ENCODE measurements at regions not wholly inside any gene's neighbourhood (a gene's known extent, or its start where the extent isn't known, plus 50 kb on each side); places are given as distances from the start of the nearest gene placed in this dataset.

DNA sequence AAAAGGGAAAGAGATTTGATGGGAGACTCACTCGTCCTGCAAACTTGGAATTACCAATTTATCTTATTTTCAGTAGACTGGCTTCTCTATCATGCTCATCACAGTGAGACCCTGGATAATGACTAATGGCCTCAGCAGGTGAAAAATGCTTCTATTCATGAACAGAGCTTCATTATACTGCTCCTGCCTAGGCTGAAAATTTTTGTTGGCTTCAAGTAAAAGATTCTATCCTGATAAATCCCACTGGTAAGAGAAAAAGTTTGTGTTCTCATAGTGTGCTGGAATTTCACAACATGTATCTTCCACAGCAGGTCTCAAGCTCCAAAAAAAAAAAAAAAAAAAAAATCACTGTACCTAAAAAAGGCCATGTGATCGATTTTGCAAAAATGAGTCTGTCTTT, 329.3 kb upstream of the FZD8 start:
- no TSS peak for BruUV-seq (replicated peaks)
- no peak overlapping the region for H3K27ac ChIP-seq (ENCODE audit: control insufficient read depth, insufficient read depth)
- H3K36me3 ChIP-seq (ENCODE audit: control insufficient read depth in 2 of 2, insufficient read depth in 2 of 2, low read length in 1 of 2), result no peaks in the 10 kb centered on the region
- H3K79me2 ChIP-seq (ENCODE audit: control insufficient read depth, insufficient read depth, low read length), result no peaks in the 10 kb centered on the region
- in situ Hi-C loops (cut with MboI) (no loop called here), intact Hi-C loops (cut with micrococcal nuclease; ENCODE audit: unreplicated experiment) (no loop called here)
- ATAC-seq (no peak), FAIRE-seq (no peak), DNase-seq (ENCODE audit: low read depth, low spot score) (no peak)
- no peaks in the 10 kb centered on the region for H4K20me1 ChIP-seq (ENCODE audit: control insufficient read depth, insufficient read depth)
- WGBS (ENCODE audit: insufficient coverage, insufficient replicate concordance, low lambda C conversion rate, missing lambda C conversion rate), result 4% methylated on average over 1 of the region's 2 CpGs
- ChIA-PET RAD21 (ENCODE audit: unreplicated experiment) (no interaction called here), CTCF (no interaction called here), SMC1A (ENCODE audit: uncharacterized antibody, unreplicated experiment) (interaction anchor here (0.6 kb wide), 1 partner anchor 9 kb away, joined by 3 read pairs; no protein-coding TSS in a partner anchor), POLR2A (interaction anchor here (0.6 kb wide), 1 partner anchor 20 kb away, joined by 3 read pairs; no protein-coding TSS in a partner anchor)
- H3K9ac ChIP-seq (ENCODE audit: control insufficient read depth, insufficient read depth, low read length), result no peak overlapping the region
- H3K27me3 ChIP-seq (replicated peaks in 1 of 2; ENCODE audit: control insufficient read depth in 2 of 2, insufficient read depth in 2 of 2, low read length in 1 of 2), result no peaks in the 10 kb centered on the region
- H3K4me2 ChIP-seq (ENCODE audit: control insufficient read depth, insufficient read depth), result no peak overlapping the region
- TF ChIP-seq, protein P1, sequence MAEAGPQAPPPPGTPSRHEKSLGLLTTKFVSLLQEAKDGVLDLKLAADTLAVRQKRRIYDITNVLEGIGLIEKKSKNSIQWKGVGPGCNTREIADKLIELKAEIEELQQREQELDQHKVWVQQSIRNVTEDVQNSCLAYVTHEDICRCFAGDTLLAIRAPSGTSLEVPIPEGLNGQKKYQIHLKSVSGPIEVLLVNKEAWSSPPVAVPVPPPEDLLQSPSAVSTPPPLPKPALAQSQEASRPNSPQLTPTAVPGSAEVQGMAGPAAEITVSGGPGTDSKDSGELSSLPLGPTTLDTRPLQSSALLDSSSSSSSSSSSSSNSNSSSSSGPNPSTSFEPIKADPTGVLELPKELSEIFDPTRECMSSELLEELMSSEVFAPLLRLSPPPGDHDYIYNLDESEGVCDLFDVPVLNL (IDR thresholded peaks at IDR 0.05; ENCODE audit: low read depth, low read length), result no peak
- no peak for TF ChIP-seq CBX5 (IDR thresholded peaks at IDR 0.05; ENCODE audit: low read depth)
- TF ChIP-seq ASH2L (IDR thresholded peaks at IDR 0.05; ENCODE audit: borderline replicate concordance, low read depth), result no peak
- H3K4me3 ChIP-seq, result no peak overlapping the region
- H3K4me1 ChIP-seq (ENCODE audit: control insufficient read depth, insufficient read depth, low read length), result no peaks in the 10 kb centered on the region
- H2AFZ ChIP-seq (ENCODE audit: control insufficient read depth, low read depth, low read length), result no peak overlapping the region
- H3K9me3 ChIP-seq (replicated peaks; ENCODE audit: control insufficient read depth, insufficient read depth, low read length), result no peaks in the 10 kb centered on the region

DNA sequence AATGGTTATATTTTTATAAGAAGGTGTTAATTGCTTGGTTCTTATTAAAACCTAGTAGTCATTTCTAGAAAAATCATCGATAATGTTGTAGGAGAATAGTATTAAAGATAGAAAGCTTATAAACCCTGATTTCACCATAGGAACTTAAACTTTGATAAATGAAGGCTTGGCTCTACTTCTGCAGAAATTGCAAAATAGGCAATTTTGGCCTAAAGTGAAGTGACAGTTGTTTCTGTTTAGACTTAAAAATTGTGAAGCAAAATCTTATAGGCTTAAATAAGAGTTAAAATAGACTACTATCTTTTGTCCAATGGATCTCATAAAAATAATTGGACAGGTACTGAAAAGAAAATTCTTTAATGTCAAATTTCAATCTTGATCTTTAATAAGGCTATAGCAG, 321.6 kb upstream of the FZD8 start:
- BruUV-seq (replicated peaks), result no TSS peak
- H2AFZ ChIP-seq (ENCODE audit: control insufficient read depth, low read depth, low read length), result no peak overlapping the region
- H3K27me3 ChIP-seq (replicated peaks in 1 of 2; ENCODE audit: control insufficient read depth in 2 of 2, insufficient read depth in 2 of 2, low read length in 1 of 2), result no peaks in the 10 kb centered on the region
- H3K4me1 ChIP-seq (ENCODE audit: control insufficient read depth, insufficient read depth, low read length), result no peaks in the 10 kb centered on the region
- in situ Hi-C loops (cut with MboI), result no loop called here
- intact Hi-C loops (cut with micrococcal nuclease; ENCODE audit: unreplicated experiment), result no loop called here
- FAIRE-seq, result no peak
- no peak for ATAC-seq
- ChIA-PET RAD21 (ENCODE audit: unreplicated experiment) (no interaction called here), CTCF (no interaction called here), SMC1A (ENCODE audit: uncharacterized antibody, unreplicated experiment) (no interaction called here), POLR2A (no interaction called here)
- WGBS (ENCODE audit: insufficient coverage, insufficient replicate concordance, low lambda C conversion rate, missing lambda C conversion rate), result 0% methylated on average over 1 of the region's 1 CpG
- no peaks in the 10 kb centered on the region for H4K20me1 ChIP-seq (ENCODE audit: control insufficient read depth, insufficient read depth)
- no peaks in the 10 kb centered on the region for H3K36me3 ChIP-seq (ENCODE audit: control insufficient read depth in 2 of 2, insufficient read depth in 2 of 2, low read length in 1 of 2)
- TF ChIP-seq, protein P2, sequence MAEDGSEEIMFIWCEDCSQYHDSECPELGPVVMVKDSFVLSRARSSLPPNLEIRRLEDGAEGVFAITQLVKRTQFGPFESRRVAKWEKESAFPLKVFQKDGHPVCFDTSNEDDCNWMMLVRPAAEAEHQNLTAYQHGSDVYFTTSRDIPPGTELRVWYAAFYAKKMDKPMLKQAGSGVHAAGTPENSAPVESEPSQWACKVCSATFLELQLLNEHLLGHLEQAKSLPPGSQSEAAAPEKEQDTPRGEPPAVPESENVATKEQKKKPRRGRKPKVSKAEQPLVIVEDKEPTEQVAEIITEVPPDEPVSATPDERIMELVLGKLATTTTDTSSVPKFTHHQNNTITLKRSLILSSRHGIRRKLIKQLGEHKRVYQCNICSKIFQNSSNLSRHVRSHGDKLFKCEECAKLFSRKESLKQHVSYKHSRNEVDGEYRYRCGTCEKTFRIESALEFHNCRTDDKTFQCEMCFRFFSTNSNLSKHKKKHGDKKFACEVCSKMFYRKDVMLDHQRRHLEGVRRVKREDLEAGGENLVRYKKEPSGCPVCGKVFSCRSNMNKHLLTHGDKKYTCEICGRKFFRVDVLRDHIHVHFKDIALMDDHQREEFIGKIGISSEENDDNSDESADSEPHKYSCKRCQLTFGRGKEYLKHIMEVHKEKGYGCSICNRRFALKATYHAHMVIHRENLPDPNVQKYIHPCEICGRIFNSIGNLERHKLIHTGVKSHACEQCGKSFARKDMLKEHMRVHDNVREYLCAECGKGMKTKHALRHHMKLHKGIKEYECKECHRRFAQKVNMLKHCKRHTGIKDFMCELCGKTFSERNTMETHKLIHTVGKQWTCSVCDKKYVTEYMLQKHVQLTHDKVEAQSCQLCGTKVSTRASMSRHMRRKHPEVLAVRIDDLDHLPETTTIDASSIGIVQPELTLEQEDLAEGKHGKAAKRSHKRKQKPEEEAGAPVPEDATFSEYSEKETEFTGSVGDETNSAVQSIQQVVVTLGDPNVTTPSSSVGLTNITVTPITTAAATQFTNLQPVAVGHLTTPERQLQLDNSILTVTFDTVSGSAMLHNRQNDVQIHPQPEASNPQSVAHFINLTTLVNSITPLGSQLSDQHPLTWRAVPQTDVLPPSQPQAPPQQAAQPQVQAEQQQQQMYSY (CRISPR knock-in tag; IDR thresholded peaks at IDR 0.05), result no peak
- TF ChIP-seq RFX5 (IDR thresholded peaks at IDR 0.05; ENCODE audit: low read depth, low read length) (no peak), IKZF1 (conservative IDR thresholded peaks at IDR 0.05) (no peak), HDGF (IDR thresholded peaks at IDR 0.05) (no peak), CHD4 (IDR thresholded peaks at IDR 0.05) (no peak), BMI1 (IDR thresholded peaks at IDR 0.05; ENCODE audit: borderline replicate concordance) (no peak)
- TF ChIP-seq, protein P3, sequence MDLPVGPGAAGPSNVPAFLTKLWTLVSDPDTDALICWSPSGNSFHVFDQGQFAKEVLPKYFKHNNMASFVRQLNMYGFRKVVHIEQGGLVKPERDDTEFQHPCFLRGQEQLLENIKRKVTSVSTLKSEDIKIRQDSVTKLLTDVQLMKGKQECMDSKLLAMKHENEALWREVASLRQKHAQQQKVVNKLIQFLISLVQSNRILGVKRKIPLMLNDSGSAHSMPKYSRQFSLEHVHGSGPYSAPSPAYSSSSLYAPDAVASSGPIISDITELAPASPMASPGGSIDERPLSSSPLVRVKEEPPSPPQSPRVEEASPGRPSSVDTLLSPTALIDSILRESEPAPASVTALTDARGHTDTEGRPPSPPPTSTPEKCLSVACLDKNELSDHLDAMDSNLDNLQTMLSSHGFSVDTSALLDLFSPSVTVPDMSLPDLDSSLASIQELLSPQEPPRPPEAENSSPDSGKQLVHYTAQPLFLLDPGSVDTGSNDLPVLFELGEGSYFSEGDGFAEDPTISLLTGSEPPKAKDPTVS (IDR thresholded peaks at IDR 0.05; ENCODE audit: low read depth, low read length), result no peak
- TF ChIP-seq, protein P4, sequence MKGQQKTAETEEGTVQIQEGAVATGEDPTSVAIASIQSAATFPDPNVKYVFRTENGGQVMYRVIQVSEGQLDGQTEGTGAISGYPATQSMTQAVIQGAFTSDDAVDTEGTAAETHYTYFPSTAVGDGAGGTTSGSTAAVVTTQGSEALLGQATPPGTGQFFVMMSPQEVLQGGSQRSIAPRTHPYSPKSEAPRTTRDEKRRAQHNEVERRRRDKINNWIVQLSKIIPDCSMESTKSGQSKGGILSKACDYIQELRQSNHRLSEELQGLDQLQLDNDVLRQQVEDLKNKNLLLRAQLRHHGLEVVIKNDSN (IDR thresholded peaks at IDR 0.05; ENCODE audit: borderline replicate concordance, extremely low read length, insufficient read depth, low read depth, low read length), result no peak
- DNase-seq (ENCODE audit: low read depth, low spot score), result no peak
- H3K27ac ChIP-seq (ENCODE audit: control insufficient read depth, insufficient read depth), result no peak overlapping the region
- H3K9ac ChIP-seq (ENCODE audit: control insufficient read depth, insufficient read depth, low read length), result no peak overlapping the region
- H3K4me3 ChIP-seq, result no peak overlapping the region
- H3K79me2 ChIP-seq (ENCODE audit: control insufficient read depth, insufficient read depth, low read length), result no peaks in the 10 kb centered on the region
- H3K4me2 ChIP-seq (ENCODE audit: control insufficient read depth, insufficient read depth), result no peak overlapping the region
- no peaks in the 10 kb centered on the region for H3K9me3 ChIP-seq (replicated peaks; ENCODE audit: control insufficient read depth, insufficient read depth, low read length)
